K562 (cell line): ENCODE measurements at regions not wholly inside any gene's neighbourhood (a gene's known extent, or its start where the extent isn't known, plus 50 kb on each side); places are given as distances from the start of the nearest gene placed in this dataset.

Source experiments
- ATAC-seq: fragments of 200-7000 bp; cut with Tn5 transposase; 3 replicates; pipeline ENCODE4 v1.9.1; 2020; ENCODE audit warnings: moderate library complexity
- BruUV-seq: library from RNA; stranded (reverse); fragments of 400-500 nt; replicated peaks from 2 replicates; lab custom pipeline; 2021; lab: Mats Ljungman, UMichigan
- CTCF ChIA-PET: fragments of 300-600 bp; formaldehyde crosslinking; extraction: SDS; loops from one replicate; lab custom pipeline; 2021; ENCODE audit warnings: low intra/inter-chr PET ratio; lab: Yijun Ruan, JAX
- POLR2A ChIA-PET: fragments of 300-600, 350-650 bp; sonication (Branson Sonifier 250); formaldehyde crosslinking; extraction: SDS; loops from one replicate; lab custom pipeline; 2021; ENCODE audit warnings: antibody characterized with exemption, inconsistent platforms; lab: Yijun Ruan, JAX
- DNase-seq, 4 experiments: peaks; one replicate each; pipeline versions ENCODE4 v3.0.0 to v3.0.0-alpha.2; 2011 to 2018; ENCODE audit warnings: low spot score in 3 of 4, mixed read lengths in 3 of 4; ENCODE audit errors: extremely low read depth in 1 of 4
- FAIRE-seq: peaks from 2 replicates; lab custom pipeline; 2011; peaks lifted over from hg19 to GRCh38; lab: Jason Lieb, UNC
- H2AFZ ChIP-seq: 2 replicates; pipeline ENCODE4 v1.6.0; 2011; ENCODE audit warnings: low read depth, low read length, control low read depth, inconsistent platforms
- H3K27ac ChIP-seq: fragments of 200-600 bp; 3 replicates; pipeline ENCODE4 v1.8.0; 2011; ENCODE audit warnings: low read depth, mild to moderate bottlenecking, control low read depth, inconsistent platforms, low read length, moderate library complexity, mixed read lengths; ENCODE audit errors: extremely low read depth
- H3K27me3 ChIP-seq, 2 experiments: fragments of 300-600 bp in 1 of 2; 2 replicates in 1 of 2; 3 replicates in 1 of 2; pipeline versions ENCODE4 v1.6.0 to v1.8.0; 2011; ENCODE audit warnings: inconsistent platforms in 2 of 2, low read length in 2 of 2, mild to moderate bottlenecking in 1 of 2, mixed read lengths in 1 of 2, moderate library complexity in 1 of 2; ENCODE audit not compliant: control insufficient read depth in 2 of 2, insufficient read depth in 2 of 2
- H3K36me3 ChIP-seq: fragments of 300-600 bp; 3 replicates; pipeline ENCODE4 v1.8.0; 2011; ENCODE audit warnings: mild to moderate bottlenecking, low read length, inconsistent platforms; ENCODE audit not compliant: control insufficient read depth, insufficient read depth
- H3K4me1 ChIP-seq, 2 experiments: fragments of 200-600 bp in 1 of 2; replicated peaks in 1 of 2; 2 replicates in 1 of 2; 3 replicates in 1 of 2; pipeline versions ENCODE4 v1.5.1 to v1.8.0; 2011; ENCODE audit warnings: inconsistent platforms in 2 of 2, low read length in 2 of 2, mild to moderate bottlenecking in 1 of 2, mixed read lengths in 1 of 2, moderate library complexity in 1 of 2; ENCODE audit not compliant: control insufficient read depth in 2 of 2, insufficient read depth in 2 of 2
- H3K4me2 ChIP-seq: 2 replicates; pipeline ENCODE4 v1.6.1; 2011; ENCODE audit warnings: low read length, control low read depth, inconsistent platforms, mixed read lengths; ENCODE audit not compliant: insufficient read depth
- H3K4me3 ChIP-seq: fragments of 200-600 bp; sonication (generic), shearing (Covaris generic); 2 replicates; pipeline ENCODE4 v1.5.1; 2016; ENCODE audit warnings: control low read depth, inconsistent platforms
- H3K79me2 ChIP-seq: fragments of 200-600 bp; 3 replicates; pipeline ENCODE4 v1.8.0; 2011; ENCODE audit warnings: low read length, inconsistent platforms; ENCODE audit not compliant: control insufficient read depth, insufficient read depth
- H3K9ac ChIP-seq, 2 experiments: 2 replicates each; pipeline versions ENCODE4 v1.6.0 to v1.6.1; 2011; ENCODE audit warnings: low read depth in 2 of 2, low read length in 2 of 2, control low read depth in 1 of 2, inconsistent platforms in 1 of 2, mild to moderate bottlenecking in 1 of 2, mixed read lengths in 1 of 2; ENCODE audit not compliant: insufficient read depth in 1 of 2
- H3K9me1 ChIP-seq: one replicate; pipeline ENCODE4 v1.6.0; 2011; ENCODE audit warnings: inconsistent platforms, mild to moderate bottlenecking, low read length, moderate library complexity; ENCODE audit not compliant: control insufficient read depth, insufficient read depth
- H3K9me3 ChIP-seq: replicated peaks from 2 replicates; pipeline ENCODE4 v1.5.1; 2011; ENCODE audit warnings: low read depth, low read length, inconsistent platforms; ENCODE audit not compliant: control insufficient read depth, insufficient read depth
- H4K20me1 ChIP-seq: replicated peaks from 2 replicates; pipeline ENCODE4 v1.6.1; 2011; ENCODE audit warnings: low read length, inconsistent platforms, mixed read lengths; ENCODE audit not compliant: control insufficient read depth, insufficient read depth
- DLX4 ChIP-seq: fragments of 250-450 bp; sonication (Bioruptor Pico); IDR thresholded peaks from 2 replicates; pipeline ENCODE4 v1.6.1; 2021; ENCODE audit warnings: mild to moderate bottlenecking
- ETV6 ChIP-seq, 3 experiments: fragments of 150-350 bp in 1 of 3; sonication (generic) in 1 of 3; formaldehyde crosslinking in 1 of 3; IDR thresholded peaks; 2 replicates each; pipeline versions ENCODE4 v1.6.1 to v1.8.0; 2014 to 2022; ENCODE audit warnings: borderline replicate concordance in 2 of 3, low read depth in 2 of 3, antibody characterized with exemption in 1 of 3, low read length in 1 of 3, mild to moderate bottlenecking in 1 of 3, missing genetic modification reagents in 1 of 3
- IFI16 ChIP-seq: fragments of 250-450 bp; sonication (Bioruptor Pico); IDR thresholded peaks from 2 replicates; pipeline ENCODE4 v2.1.2; 2022; ENCODE audit warnings: mild to moderate bottlenecking, inconsistent platforms
- MYBL2 ChIP-seq, 2 experiments: fragments of 450-650 bp in 1 of 2; sonication (generic) in 1 of 2; formaldehyde crosslinking in 1 of 2; IDR thresholded peaks; 2 replicates each; pipeline versions ENCODE4 v1.6.1 to v1.8.1; 2017 to 2022; ENCODE audit warnings: borderline replicate concordance in 1 of 2, inconsistent platforms in 1 of 2, low read depth in 1 of 2, mild to moderate bottlenecking in 1 of 2, missing genetic modification reagents in 1 of 2, moderate library complexity in 1 of 2
- TARDBP ChIP-seq: fragments of 450-650 bp; IDR thresholded peaks from 2 replicates; pipeline ENCODE4 v1.6.1; 2016
- TBL1XR1 ChIP-seq, 2 experiments: IDR thresholded peaks; 2 replicates each; pipeline ENCODE4 v1.6.1; 2012; ENCODE audit warnings: improper control_type of control experiment in 2 of 2, low read length in 2 of 2, mild to moderate bottlenecking in 1 of 2
- ZKSCAN8 ChIP-seq: fragments of 200-800 bp; sonication (Bioruptor generic); IDR thresholded peaks from 2 replicates; pipeline ENCODE4 v1.6.1; 2016; ENCODE audit warnings: missing genetic modification characterization, missing compliant biosample characterization
- ZNF23 ChIP-seq: fragments of 250-450 bp; sonication (Bioruptor Pico); IDR thresholded peaks from 2 replicates; pipeline ENCODE4 v1.4.0; 2020; ENCODE audit warnings: mild to moderate bottlenecking
- ZNF407 ChIP-seq: fragments of 450-650 bp; IDR thresholded peaks from 2 replicates; pipeline ENCODE4 v1.6.1; 2016; ENCODE audit warnings: low read depth
- in situ Hi-C: fragments of 300-500 bp; cut with MboI; formaldehyde crosslinking; loops from 4 replicates; pipeline ENCODE4 v1.15.0; 2018; ENCODE audit warnings: inconsistent platforms, mixed read lengths
- intact Hi-C: fragments of 100-400 bp; cut with micrococcal nuclease; formaldehyde crosslinking; loops from 2 replicates; pipeline ENCODE4 v1.14.2; 2022
- TF ChIP-seq, protein P1 (sequence below): sonication (generic); formaldehyde crosslinking; IDR thresholded peaks from 2 replicates; pipeline ENCODE4 v1.8.1; 2023; ENCODE audit warnings: mild to moderate bottlenecking, missing genetic modification reagents

GRCh38 chr2:160837416-160837815 is 322.8 kb upstream of the TANK start:
- H3K4me3 ChIP-seq = no peak overlapping the region
- CTCF ChIA-PET = no interaction called here
- BruUV-seq = no TSS peak
- H2AFZ ChIP-seq = no peak overlapping the region
- no peaks in the 10 kb centered on the region for H3K79me2 ChIP-seq
- no peaks in the 10 kb centered on the region for H3K9me1 ChIP-seq
- POLR2A ChIA-PET = no interaction called here
- ATAC-seq = no peak
- intact Hi-C loops = no loop called here
- no peak for FAIRE-seq
- H3K36me3 ChIP-seq = no peaks in the 10 kb centered on the region
- H3K9me3 ChIP-seq = 0 out of 2 replicates have a peak, but pooled peaks cover 2% of the 10 kb centered on the region
- no peak overlapping the region for H3K27ac ChIP-seq
- in situ Hi-C loops = no loop called here
- H4K20me1 ChIP-seq = no peaks in the 10 kb centered on the region
- H3K4me2 ChIP-seq = no peak overlapping the region
- DNase-seq = no peak
- H3K27me3 ChIP-seq = no peaks in the 10 kb centered on the region
- H3K9ac ChIP-seq = no peak overlapping the region
- H3K4me1 ChIP-seq = no peaks in the 10 kb centered on the region
- TF ChIP-seq ZKSCAN8 (CRISPR knock-in tag) = no peak
- TF ChIP-seq, protein P1, sequence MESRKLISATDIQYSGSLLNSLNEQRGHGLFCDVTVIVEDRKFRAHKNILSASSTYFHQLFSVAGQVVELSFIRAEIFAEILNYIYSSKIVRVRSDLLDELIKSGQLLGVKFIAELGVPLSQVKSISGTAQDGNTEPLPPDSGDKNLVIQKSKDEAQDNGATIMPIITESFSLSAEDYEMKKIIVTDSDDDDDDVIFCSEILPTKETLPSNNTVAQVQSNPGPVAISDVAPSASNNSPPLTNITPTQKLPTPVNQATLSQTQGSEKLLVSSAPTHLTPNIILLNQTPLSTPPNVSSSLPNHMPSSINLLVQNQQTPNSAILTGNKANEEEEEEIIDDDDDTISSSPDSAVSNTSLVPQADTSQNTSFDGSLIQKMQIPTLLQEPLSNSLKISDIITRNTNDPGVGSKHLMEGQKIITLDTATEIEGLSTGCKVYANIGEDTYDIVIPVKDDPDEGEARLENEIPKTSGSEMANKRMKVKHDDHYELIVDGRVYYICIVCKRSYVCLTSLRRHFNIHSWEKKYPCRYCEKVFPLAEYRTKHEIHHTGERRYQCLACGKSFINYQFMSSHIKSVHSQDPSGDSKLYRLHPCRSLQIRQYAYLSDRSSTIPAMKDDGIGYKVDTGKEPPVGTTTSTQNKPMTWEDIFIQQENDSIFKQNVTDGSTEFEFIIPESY = no peak
- no peak for TF ChIP-seq TBL1XR1 (IDR thresholded peaks at IDR 0.05; ENCODE audit: low read length in 2 of 2)
- no peak for TF ChIP-seq ZNF407
- no peak for TF ChIP-seq IFI16 (CRISPR knock-in tag)
- TF ChIP-seq MYBL2 (IDR thresholded peaks at IDR 0.05; ENCODE audit: low read depth) = no peak
- TF ChIP-seq MYBL2 (CRISPR knock-in tag; IDR thresholded peaks at IDR 0.05; ENCODE audit: borderline replicate concordance) = no peak
- no peak for TF ChIP-seq DLX4 (CRISPR knock-in tag)
- TF ChIP-seq ETV6 (IDR thresholded peaks at IDR 0.05; ENCODE audit: borderline replicate concordance in 1 of 2, low read depth in 2 of 2, low read length in 1 of 2) = no peak
- TF ChIP-seq ETV6 (CRISPR knock-in tag; IDR thresholded peaks at IDR 0.05; ENCODE audit: borderline replicate concordance) = no peak
- TF ChIP-seq ZNF23 (CRISPR knock-in tag) = no peak
- TF ChIP-seq TARDBP = no peak
